Erythroblast (primary cell): ENCODE measurements at regions not wholly inside any gene's neighbourhood (a gene's known extent, or its start where the extent isn't known, plus 50 kb on each side); places are given as distances from the start of the nearest gene placed in this dataset.
"Not testable (repeated sequence)": the region's sequence is repeated elsewhere in the genome, so short reads cannot be mapped to it uniquely, and the experiment has no call there.

Experiments used
- DNase-seq, 2 experiments: peaks; one replicate each; lab custom pipeline; 2025; lab: John Stamatoyannopoulos, UW
- GATA1 ChIP-seq: IDR thresholded peaks from 2 replicates; pipeline ENCODE4 v1.6.1; 2011; ENCODE audit warnings: low read depth, mild to moderate bottlenecking, control low read depth, low read length, moderate library complexity
- POLR2A ChIP-seq: IDR thresholded peaks from 2 replicates; pipeline ENCODE4 v1.6.1; 2011; ENCODE audit warnings: mild to moderate bottlenecking, low read length

DNA sequence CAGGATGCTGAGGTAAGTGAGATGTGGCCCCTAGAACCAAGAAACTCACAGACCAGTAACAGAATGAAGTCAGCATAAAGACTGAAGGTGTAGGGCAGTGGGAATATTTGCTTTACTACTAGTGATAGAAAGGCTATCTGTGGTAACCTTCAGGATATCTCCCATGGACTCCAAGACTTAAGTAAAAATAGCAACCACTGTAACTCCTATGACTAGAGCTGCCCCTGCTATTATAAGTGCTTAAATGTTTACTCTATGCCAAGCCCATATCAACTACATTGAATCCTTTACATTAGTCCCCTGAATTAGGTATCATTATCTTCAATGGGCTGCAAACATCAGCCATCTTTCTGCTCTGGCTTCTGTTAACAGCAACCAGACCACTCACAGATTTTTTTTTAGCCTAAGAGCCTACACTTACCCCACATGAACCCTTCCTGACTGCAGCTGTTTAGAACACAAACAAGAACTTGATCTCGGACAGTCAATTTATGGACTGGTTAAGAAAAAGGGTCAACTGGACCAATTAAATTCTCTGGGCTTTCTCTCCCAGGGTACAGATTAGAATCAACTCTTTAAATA lies 335.1 kb upstream of the API5 start:
- no peak for DNase-seq
- TF ChIP-seq GATA1 (no peak), POLR2A (no peak)

GRCh38 chr11:42992594-42992993 lies 319.2 kb upstream of the API5 start:
- no peak for TF ChIP-seq POLR2A
- TF ChIP-seq GATA1 = no peak
- DNase-seq = no peak

DNA sequence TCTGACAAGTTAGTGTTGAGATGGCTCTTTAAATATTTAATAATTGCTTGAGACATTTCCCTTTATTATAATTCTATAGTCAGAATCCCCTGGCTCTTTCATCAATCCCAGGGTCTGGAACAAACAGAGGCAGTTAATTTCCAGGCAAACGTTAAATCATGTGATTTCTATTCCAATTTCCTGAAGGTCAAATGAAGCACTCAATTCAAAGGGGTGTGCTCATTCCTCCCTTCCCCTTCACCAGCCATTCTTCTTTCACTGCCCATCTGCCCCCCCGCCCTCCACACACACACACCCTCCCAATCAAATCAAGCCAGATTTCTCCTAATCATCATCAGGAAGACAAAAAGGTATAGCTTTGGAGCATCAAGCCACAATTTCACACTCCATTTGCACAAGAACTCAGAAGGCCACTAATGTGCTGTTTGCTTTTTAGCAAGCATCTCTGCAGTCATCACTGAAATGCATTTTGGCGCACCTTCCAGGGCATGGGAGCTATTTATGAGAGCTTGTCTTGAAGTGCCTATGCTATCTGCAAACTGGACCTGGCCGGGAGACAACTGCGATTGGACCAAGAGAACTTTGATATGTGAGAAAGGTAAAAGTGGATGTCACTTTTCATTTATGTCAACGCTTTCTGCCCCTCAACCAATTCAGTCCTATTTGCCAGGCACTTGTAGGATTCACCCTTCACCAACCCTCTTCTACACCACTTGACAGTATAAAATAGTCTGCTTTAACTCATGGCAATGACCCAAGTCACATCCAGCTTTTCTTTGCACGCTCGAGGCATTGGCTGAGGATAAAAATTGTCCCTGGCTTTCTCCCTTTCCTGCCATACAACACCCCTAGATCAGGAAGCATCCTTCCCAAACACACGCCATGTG lies 315.1 kb upstream of the API5 start:
- DNase-seq = no peak
- TF ChIP-seq GATA1 (no peak), POLR2A (no peak)

DNA sequence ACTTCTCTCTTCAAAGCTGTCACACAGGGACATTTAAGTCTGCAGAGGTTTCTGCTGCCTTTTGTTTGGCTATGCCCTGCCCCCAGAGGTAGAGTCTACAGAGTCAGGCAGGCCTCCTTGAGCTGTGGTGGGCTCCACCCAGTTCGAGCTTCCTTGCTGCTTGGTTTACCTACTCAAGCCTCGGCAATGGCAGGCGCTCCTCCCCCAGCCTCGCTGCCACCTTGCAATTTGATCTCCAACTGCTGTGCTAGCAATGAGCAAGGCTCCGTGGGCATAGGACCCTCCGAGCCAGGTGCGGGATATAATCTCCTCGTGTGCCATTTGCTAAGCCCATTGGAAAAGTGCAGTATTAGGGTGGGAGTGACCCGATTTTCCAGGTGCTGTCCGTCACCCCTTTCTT lies 306.9 kb upstream of the API5 start:
- not testable (repeated sequence) for DNase-seq

- TF ChIP-seq GATA1 = no peak
- TF ChIP-seq POLR2A = no peak
- no peak for DNase-seq
Measured at GRCh38 chr11:43010042-43010441, 301.8 kb upstream of the API5 start.

DNA sequence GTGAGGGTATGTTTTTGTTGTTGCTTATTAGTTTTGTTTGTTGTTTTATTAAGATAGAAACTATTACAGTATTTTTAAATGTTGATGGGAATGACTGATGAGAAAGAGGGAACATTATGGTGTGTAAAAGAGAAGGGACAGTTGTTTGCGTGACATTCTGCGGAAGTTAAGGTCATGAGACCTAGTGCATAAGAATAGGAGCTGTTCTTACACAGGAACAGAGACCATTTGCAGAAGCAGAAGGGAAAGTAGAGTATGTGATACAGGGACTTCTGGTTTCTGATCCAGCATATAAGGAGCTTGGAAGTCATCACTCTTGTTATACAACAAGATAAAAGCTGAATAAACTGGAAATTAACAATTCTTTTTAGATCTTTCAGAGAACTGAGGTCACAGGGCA lies 299.2 kb upstream of the API5 start:
- no peak for TF ChIP-seq POLR2A
- no peak for TF ChIP-seq GATA1
- no peak for DNase-seq

DNA sequence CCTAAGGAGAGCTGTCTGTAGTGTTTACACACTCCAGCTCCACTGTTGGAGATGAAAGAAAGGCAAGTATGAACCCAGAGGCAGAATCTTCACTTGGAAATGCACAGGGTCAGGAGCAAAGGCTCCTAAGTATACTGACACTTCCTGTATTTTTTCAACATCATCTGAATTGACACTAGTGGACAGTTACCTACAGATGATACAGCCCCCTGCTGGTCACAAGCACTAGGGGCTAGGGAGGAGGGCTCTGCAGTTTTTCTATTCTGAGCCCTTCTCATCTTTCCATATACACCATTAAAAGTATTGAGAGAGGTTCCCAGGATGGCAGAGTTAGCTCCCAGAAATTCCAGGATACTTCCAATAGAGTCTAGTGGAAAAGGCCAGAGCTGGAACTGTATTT lies 290.3 kb upstream of the API5 start:
- peak in 1 of 2 experiments; percentile 6 for DNase-seq
- no peak for TF ChIP-seq GATA1
- no peak for TF ChIP-seq POLR2A

DNA sequence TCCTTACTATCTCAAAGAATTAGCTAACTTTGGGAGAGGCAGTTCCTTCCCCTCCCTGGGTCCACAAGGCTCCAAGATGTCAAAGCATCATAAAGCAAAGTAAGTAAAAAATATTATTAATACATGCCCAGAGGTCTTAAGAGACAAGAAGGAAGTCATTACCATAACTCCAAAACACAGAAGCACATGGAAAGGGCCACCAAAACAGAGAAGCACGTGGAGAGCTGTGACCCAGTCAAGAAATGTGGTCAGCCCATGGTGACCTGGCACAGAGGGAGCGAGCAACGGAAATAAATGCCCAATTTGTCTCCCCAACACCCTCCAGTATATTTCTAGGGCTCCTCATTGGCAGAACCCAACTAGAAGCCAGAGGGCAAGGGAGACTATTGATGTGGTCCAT lies 277.5 kb upstream of the API5 start:
- no peak for DNase-seq
- no peak for TF ChIP-seq GATA1
- no peak for TF ChIP-seq POLR2A

DNA sequence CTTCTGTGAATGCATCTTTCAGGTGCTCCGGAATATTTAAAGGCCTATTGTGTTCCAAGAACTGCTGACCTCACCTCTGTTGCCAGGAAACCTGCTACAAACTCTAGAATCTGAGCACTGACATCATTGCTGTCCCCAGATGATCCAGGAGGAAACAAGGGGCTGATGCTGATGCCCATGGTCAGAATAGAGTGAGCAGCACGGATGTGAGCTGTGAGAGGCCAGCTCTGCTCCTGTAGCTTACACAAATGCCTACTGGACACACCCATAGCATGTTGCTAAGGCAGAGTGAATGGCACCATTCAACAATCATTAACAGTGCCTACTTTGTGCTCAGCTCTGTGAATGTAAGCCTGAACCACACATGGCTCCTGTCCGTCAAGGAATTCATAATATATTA lies 276.7 kb upstream of the API5 start:
- TF ChIP-seq POLR2A (no peak), GATA1 (no peak)
- no peak for DNase-seq

DNA sequence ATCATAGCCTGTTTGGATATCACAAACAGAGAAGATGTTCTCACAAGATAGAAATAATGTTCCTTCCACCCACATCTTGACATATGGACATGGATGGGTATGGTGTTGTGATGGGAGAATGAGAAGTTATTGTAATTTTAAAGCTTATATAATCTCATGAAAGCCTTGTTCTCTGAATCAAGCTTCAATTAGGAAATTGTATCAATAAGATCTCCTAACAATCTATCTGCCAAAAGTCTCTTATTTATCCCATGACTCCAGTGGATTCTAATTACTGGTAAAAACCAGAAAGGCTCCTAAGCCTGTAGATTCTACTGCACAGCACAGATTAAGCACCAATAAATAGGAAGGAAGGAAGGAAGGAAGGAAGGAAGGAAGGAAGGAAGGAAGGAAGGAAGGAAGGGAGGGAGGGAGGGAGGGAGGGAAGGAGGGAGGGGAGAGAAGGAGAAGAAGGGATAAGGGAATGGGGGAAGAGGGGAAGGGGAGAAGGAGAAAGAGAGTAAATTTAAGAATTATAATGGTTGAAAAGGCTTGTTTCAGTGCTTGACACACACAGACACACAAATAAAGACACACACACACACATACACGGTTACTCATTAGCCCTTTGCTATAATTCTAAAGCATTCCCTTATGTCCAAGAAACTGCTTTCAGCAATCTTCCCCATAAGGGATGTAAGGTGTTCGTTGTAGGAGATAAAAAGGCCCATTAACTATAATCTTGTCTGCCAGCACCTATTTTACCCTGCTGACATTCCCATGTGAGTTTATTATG lies 258.0 kb upstream of the API5 start:
- no peak for DNase-seq
- TF ChIP-seq GATA1 = no peak
- no peak for TF ChIP-seq POLR2A

DNA sequence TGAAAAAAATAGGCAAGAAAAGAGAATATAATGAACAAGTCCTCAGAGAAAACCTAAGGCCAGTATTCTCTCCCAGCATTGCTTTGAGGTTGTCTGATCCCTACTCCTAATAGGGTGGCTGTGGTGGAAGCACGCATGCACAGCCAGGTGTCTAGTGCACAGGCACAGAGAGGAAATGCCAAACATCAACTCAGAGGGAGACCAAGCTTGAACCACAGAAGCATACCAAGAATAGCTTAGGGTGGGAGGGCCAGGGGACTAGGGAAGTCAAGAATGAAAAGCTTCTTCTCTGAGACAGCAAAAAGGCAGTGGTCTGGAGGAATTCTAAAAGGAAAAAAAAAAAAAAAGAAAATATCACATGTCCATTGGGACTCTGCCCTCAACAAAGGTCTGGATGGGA lies 244.1 kb upstream of the API5 start:
- no peak for DNase-seq
- no peak for TF ChIP-seq POLR2A
- no peak for TF ChIP-seq GATA1

DNA sequence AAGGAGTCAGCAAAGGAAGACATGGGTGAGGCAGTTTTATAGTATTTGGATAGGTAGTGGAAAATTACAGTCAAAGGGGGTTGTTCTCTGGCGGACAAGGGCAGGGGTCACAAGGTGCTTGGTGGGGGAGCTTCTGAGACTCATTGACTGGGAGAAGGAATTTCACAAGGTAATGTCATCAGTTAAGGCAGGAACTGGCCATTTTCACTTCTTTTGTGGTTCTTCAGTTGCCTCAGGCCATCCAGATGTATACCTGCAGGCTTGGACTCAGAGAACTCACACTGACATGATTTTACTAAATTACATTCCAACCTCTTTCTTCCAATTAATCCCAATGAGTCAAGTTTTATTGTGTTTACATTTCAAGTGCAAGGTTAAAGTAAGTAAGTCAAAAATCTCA lies 240.5 kb upstream of the API5 start:
- DNase-seq = no peak
- no peak for TF ChIP-seq GATA1
- TF ChIP-seq POLR2A = no peak

- no peak for DNase-seq
- TF ChIP-seq POLR2A = no peak
- TF ChIP-seq GATA1 = no peak
Measured at GRCh38 chr11:43072096-43072495, 239.7 kb upstream of the API5 start.

DNA sequence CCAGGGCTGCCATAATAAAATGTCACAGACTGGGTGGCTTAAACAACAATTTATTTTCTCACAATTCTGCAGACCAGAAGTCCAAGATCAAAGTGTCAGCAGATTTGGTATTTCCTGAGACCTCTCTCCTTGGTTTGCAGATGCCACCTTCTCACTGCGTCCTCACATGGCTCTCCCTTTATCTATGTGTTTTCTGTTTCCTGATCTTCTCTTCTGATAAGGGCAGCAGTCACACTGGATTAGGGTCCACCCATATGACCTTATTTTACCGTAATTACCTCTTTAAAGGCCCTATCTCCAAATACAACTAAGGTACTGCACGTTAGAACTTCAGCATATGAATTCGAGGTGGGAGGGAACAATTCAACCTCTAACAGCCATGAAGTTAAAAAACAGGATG lies 238.9 kb upstream of the API5 start:
- TF ChIP-seq GATA1 (no peak), POLR2A (no peak)
- no peak for DNase-seq

DNA sequence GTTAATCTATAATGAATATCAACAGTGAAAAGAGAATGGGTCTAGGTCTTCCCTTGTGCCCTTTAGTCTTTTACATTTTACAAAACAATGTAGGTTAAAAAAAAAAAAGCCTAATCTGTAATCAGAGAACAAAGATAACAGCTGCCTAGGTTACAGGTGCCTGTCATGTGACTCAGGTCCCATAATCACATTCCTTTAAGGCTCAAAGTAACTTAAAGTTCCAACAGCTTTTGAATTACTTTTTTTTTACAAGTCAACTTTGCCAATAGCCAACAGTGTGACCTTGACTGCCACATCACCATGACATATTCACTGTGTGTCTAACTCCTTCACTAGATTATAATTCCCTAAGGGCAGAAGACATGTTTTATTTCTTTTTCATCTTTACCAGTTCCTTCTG lies 237.0 kb upstream of the API5 start:
- DNase-seq = no peak
- TF ChIP-seq GATA1 (no peak), POLR2A (no peak)
